ENCODE measurements at regions not wholly inside any gene's neighbourhood (a gene's known extent, or its start where the extent isn't known, plus 50 kb on each side); places are given as distances from the start of the nearest gene placed in this dataset.

DNA sequence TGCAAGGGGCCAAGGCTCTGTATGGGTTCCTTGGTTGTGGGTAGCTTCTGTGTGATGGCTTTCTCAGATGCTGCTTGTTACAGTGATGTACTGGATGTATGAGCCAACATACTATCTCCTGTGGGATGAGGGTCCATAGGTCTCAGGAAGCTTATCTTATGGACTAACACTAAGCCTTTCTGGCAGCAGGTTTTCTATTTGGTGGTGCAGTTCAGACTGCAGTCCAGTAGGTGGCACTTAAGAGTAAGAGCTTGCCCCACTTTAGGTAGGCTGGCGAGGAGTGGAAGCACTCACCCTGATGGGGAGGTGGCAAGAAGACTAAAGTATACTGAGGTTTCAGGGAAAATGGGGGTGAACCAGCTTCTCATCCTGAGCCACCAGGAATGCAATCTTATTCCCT is 306.7 kb upstream of the MAOA start:
- TF ChIP-seq, protein P1, sequence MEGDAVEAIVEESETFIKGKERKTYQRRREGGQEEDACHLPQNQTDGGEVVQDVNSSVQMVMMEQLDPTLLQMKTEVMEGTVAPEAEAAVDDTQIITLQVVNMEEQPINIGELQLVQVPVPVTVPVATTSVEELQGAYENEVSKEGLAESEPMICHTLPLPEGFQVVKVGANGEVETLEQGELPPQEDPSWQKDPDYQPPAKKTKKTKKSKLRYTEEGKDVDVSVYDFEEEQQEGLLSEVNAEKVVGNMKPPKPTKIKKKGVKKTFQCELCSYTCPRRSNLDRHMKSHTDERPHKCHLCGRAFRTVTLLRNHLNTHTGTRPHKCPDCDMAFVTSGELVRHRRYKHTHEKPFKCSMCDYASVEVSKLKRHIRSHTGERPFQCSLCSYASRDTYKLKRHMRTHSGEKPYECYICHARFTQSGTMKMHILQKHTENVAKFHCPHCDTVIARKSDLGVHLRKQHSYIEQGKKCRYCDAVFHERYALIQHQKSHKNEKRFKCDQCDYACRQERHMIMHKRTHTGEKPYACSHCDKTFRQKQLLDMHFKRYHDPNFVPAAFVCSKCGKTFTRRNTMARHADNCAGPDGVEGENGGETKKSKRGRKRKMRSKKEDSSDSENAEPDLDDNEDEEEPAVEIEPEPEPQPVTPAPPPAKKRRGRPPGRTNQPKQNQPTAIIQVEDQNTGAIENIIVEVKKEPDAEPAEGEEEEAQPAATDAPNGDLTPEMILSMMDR (IDR thresholded peaks at IDR 0.05), result peak; percentile 21
- no peak for TF ChIP-seq EZH2 (IDR thresholded peaks at IDR 0.05; ENCODE audit: borderline replicate concordance, insufficient read depth, low read depth, low read length, poor library complexity, severe bottlenecking)
- H3K4me1 Mint-ChIP-seq, result peaks cover 33% of the 10 kb centered on the region
- ATAC-seq (ENCODE audit: low read depth) (no peak), DNase-seq (peak; percentile 26)
- H4K20me1 ChIP-seq (ENCODE audit: control insufficient read depth, insufficient read depth, low read length, poor library complexity, severe bottlenecking), result no peaks in the 10 kb centered on the region
- no peaks in the 10 kb centered on the region for H3K9me3 Mint-ChIP-seq (ENCODE audit: insufficient read depth)
- H3K9ac ChIP-seq (ENCODE audit: low read length), result no peak overlapping the region
- H3K27me3 ChIP-seq (replicated peaks in 1 of 4; ENCODE audit: control extremely low read depth in 1 of 4, control insufficient read depth in 3 of 4, insufficient read depth in 4 of 4, low read length in 3 of 4), result no peaks in the 10 kb centered on the region
- H3K27ac Mint-ChIP-seq, result no peak overlapping the region
- H3K36me3 ChIP-seq (replicated peaks in 1 of 2; ENCODE audit: control extremely low read depth in 1 of 2, control insufficient read depth in 1 of 2, extremely low read depth in 1 of 2, insufficient read depth in 2 of 2, low read length in 1 of 2), result no peaks in the 10 kb centered on the region
- WGBS (ENCODE audit: insufficient coverage), result no CpG with 5 or more reads among the region's 1 CpG
- H3K4me1 ChIP-seq (ENCODE audit: control insufficient read depth in 2 of 2, insufficient read depth in 2 of 2, low read length in 2 of 2), result peaks cover 9% of the 10 kb centered on the region in 2 donors
- no peak overlapping the region for H3K4me2 ChIP-seq (replicated peaks; ENCODE audit: low read depth, low read length, poor library complexity, severe bottlenecking)
- H3K9me3 ChIP-seq (ENCODE audit: control extremely low read depth in 1 of 3, control insufficient read depth in 2 of 3, insufficient read depth in 1 of 3, low read length in 2 of 3), result no peaks in the 10 kb centered on the region
- H3K27me3 Mint-ChIP-seq, result no peaks in the 10 kb centered on the region
- H3K27ac ChIP-seq (ENCODE audit: low read length in 2 of 2), result no peak overlapping the region
- no peaks in the 10 kb centered on the region for H3K79me2 ChIP-seq (ENCODE audit: control insufficient read depth, insufficient read depth, low read length)
- POLR2A ChIA-PET, result interaction anchor here (0.5 kb wide), 1 partner anchor 49 kb away, joined by 3 read pairs; no protein-coding TSS in a partner anchor
- intact Hi-C loops (cut with micrococcal nuclease), result loop anchor here (10.0 kb wide), 1 partner anchor 405 kb away; no protein-coding TSS in a partner anchor
- no peak overlapping the region for H3K4me3 Mint-ChIP-seq
- CTCF ChIA-PET, result interaction anchor here (0.9 to 1.6 kb wide), 4 partner anchors 14 to 52 kb away, joined by 3 to 5 read pairs (median 4); no protein-coding TSS in a partner anchor
- no peak overlapping the region for H3K4me3 ChIP-seq (ENCODE audit: control extremely low read depth in 1 of 5, extremely low read depth in 1 of 5, insufficient read depth in 1 of 5, low read depth in 2 of 5, low read length in 4 of 5)
- H2AFZ ChIP-seq (ENCODE audit: insufficient read depth, low read depth, low read length, poor library complexity, severe bottlenecking), result no peak overlapping the region

DNA sequence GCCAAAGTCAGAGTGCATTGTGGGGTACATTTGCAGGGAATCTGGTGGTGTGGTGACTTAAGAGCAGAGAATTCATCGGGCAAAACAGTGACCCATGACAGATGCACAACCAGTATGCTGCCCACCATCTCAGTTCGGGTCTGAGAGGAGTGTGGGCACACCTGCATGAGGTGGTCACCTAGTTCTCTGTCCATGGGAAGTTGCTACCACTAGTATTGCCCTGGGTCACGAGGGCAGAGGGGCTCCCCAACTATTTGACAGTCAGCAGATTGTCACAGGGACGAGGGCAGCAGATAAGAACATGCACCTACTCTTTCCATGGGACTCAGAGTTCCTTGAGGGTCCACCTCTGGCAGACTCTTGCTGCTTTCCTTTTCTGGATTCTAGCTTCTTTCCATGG is 305.2 kb upstream of the MAOA start:
- POLR2A ChIA-PET, result no interaction called here

More for the DNA sequence above, 305.2 kb upstream of the MAOA start:
- intact Hi-C loops (cut with micrococcal nuclease), result no loop called here
- no peak overlapping the region for H3K27ac ChIP-seq (ENCODE audit: low read length in 2 of 2)
- H3K9me3 ChIP-seq (ENCODE audit: control extremely low read depth in 1 of 3, control insufficient read depth in 2 of 3, insufficient read depth in 1 of 3, low read length in 2 of 3), result no peaks in the 10 kb centered on the region
- H4K20me1 ChIP-seq (ENCODE audit: control insufficient read depth, insufficient read depth, low read length, poor library complexity, severe bottlenecking), result no peaks in the 10 kb centered on the region
- CTCF ChIA-PET, result no interaction called here
- H3K79me2 ChIP-seq (ENCODE audit: control insufficient read depth, insufficient read depth, low read length), result no peaks in the 10 kb centered on the region
- Mint-ChIP-seq H3K4me3 (no peak overlapping the region), H3K27ac (no peak overlapping the region), H3K9me3 (ENCODE audit: insufficient read depth) (no peaks in the 10 kb centered on the region), H3K4me1 (peaks cover 20% of the 10 kb centered on the region), H3K27me3 (no peaks in the 10 kb centered on the region)
- DNase-seq (no peak), ATAC-seq (ENCODE audit: low read depth) (no peak)
- H3K4me2 ChIP-seq (replicated peaks; ENCODE audit: low read depth, low read length, poor library complexity, severe bottlenecking), result no peak overlapping the region
- no peaks in the 10 kb centered on the region for H3K36me3 ChIP-seq (replicated peaks in 1 of 2; ENCODE audit: control extremely low read depth in 1 of 2, control insufficient read depth in 1 of 2, extremely low read depth in 1 of 2, insufficient read depth in 2 of 2, low read length in 1 of 2)
- no peak overlapping the region for H3K4me3 ChIP-seq (ENCODE audit: control extremely low read depth in 1 of 5, extremely low read depth in 1 of 5, insufficient read depth in 1 of 5, low read depth in 2 of 5, low read length in 4 of 5)
- TF ChIP-seq EZH2 (IDR thresholded peaks at IDR 0.05; ENCODE audit: borderline replicate concordance, insufficient read depth, low read depth, low read length, poor library complexity, severe bottlenecking), result no peak
- TF ChIP-seq, protein P1 (IDR thresholded peaks at IDR 0.05), result no peak
- H3K9ac ChIP-seq (ENCODE audit: low read length), result no peak overlapping the region
- no peaks in the 10 kb centered on the region for H3K27me3 ChIP-seq (replicated peaks in 1 of 4; ENCODE audit: control extremely low read depth in 1 of 4, control insufficient read depth in 3 of 4, insufficient read depth in 4 of 4, low read length in 3 of 4)
- peaks cover under 1 to 3% of the 10 kb centered on the region in 2 donors for H3K4me1 ChIP-seq (ENCODE audit: control insufficient read depth in 2 of 2, insufficient read depth in 2 of 2, low read length in 2 of 2)
- no peak overlapping the region for H2AFZ ChIP-seq (ENCODE audit: insufficient read depth, low read depth, low read length, poor library complexity, severe bottlenecking)
- 94% methylated on average over 3 of the region's 4 CpGs for WGBS (ENCODE audit: insufficient coverage)

Measured in B cell (primary cell).